ENCODE measurements at regions not wholly inside any gene's neighbourhood (a gene's known extent, or its start where the extent isn't known, plus 50 kb on each side); places are given as distances from the start of the nearest gene placed in this dataset.

- DNase-seq, result peak; percentile 10
Measured at GRCh38 chr4:23237771-23238170, 545.0 kb downstream of the GBA3 start.

GRCh38 chr4:23235628-23236390 lies 543.1 kb downstream of the GBA3 start:
- DNase-seq, result no peak
- in situ Hi-C loops (cut with HindIII; ENCODE audit: low pct_ligation_motif_present, low pct_unique_long_range_greater_than_20kb, low sequenced_read_pairs), result no loop called here

More at GRCh38 chr4:23237771-23238170, 545.0 kb downstream of the GBA3 start:
- in situ Hi-C loops (cut with HindIII; ENCODE audit: low pct_ligation_motif_present, low pct_unique_long_range_greater_than_20kb, low sequenced_read_pairs), result no loop called here

- in situ Hi-C loops (cut with HindIII; ENCODE audit: low pct_ligation_motif_present, low pct_unique_long_range_greater_than_20kb, low sequenced_read_pairs), result no loop called here
Measured at GRCh38 chr4:23234716-23235115, 542.0 kb downstream of the GBA3 start.

GRCh38 chr4:23234018-23234417 lies 541.3 kb downstream of the GBA3 start:
- in situ Hi-C loops (cut with HindIII; ENCODE audit: low pct_ligation_motif_present, low pct_unique_long_range_greater_than_20kb, low sequenced_read_pairs), result no loop called here
- no peak for DNase-seq

More at GRCh38 chr4:23234716-23235115, 542.0 kb downstream of the GBA3 start:
- DNase-seq, result no peak

- no peak for DNase-seq
- in situ Hi-C loops (cut with HindIII; ENCODE audit: low pct_ligation_motif_present, low pct_unique_long_range_greater_than_20kb, low sequenced_read_pairs), result no loop called here
Measured at GRCh38 chr4:23233596-23233995, 540.9 kb downstream of the GBA3 start.

- DNase-seq, result no peak
- in situ Hi-C loops (cut with HindIII; ENCODE audit: low pct_ligation_motif_present, low pct_unique_long_range_greater_than_20kb, low sequenced_read_pairs), result no loop called here
Measured at GRCh38 chr4:23232987-23233386, 540.2 kb downstream of the GBA3 start.

- no peak for DNase-seq
- in situ Hi-C loops (cut with HindIII; ENCODE audit: low pct_ligation_motif_present, low pct_unique_long_range_greater_than_20kb, low sequenced_read_pairs), result no loop called here
Measured at GRCh38 chr4:23225564-23225963, 532.8 kb downstream of the GBA3 start.

GRCh38 chr4:23224684-23225420 lies 532.1 kb downstream of the GBA3 start:
- no peak for DNase-seq
- in situ Hi-C loops (cut with HindIII; ENCODE audit: low pct_ligation_motif_present, low pct_unique_long_range_greater_than_20kb, low sequenced_read_pairs), result no loop called here

- in situ Hi-C loops (cut with HindIII; ENCODE audit: low pct_ligation_motif_present, low pct_unique_long_range_greater_than_20kb, low sequenced_read_pairs), result no loop called here
- no peak for DNase-seq
Measured at GRCh38 chr4:23220911-23221310, 528.2 kb downstream of the GBA3 start.

GRCh38 chr4:23219779-23220408 lies 527.2 kb downstream of the GBA3 start:
- in situ Hi-C loops (cut with HindIII; ENCODE audit: low pct_ligation_motif_present, low pct_unique_long_range_greater_than_20kb, low sequenced_read_pairs), result no loop called here
- no peak for DNase-seq

- in situ Hi-C loops (cut with HindIII; ENCODE audit: low pct_ligation_motif_present, low pct_unique_long_range_greater_than_20kb, low sequenced_read_pairs), result no loop called here
- DNase-seq, result no peak
Measured at GRCh38 chr4:23213198-23213597, 520.5 kb downstream of the GBA3 start.

GRCh38 chr4:23212558-23212957 lies 519.8 kb downstream of the GBA3 start:
- in situ Hi-C loops (cut with HindIII; ENCODE audit: low pct_ligation_motif_present, low pct_unique_long_range_greater_than_20kb, low sequenced_read_pairs), result no loop called here
- no peak for DNase-seq

GRCh38 chr4:23207059-23207458 lies 514.3 kb downstream of the GBA3 start:
- in situ Hi-C loops (cut with HindIII; ENCODE audit: low pct_ligation_motif_present, low pct_unique_long_range_greater_than_20kb, low sequenced_read_pairs), result no loop called here
- DNase-seq, result no peak

- in situ Hi-C loops (cut with HindIII; ENCODE audit: low pct_ligation_motif_present, low pct_unique_long_range_greater_than_20kb, low sequenced_read_pairs), result no loop called here
- DNase-seq, result no peak
Measured at GRCh38 chr4:23202712-23203247, 510.0 kb downstream of the GBA3 start.

- DNase-seq, result no peak
- in situ Hi-C loops (cut with HindIII; ENCODE audit: low pct_ligation_motif_present, low pct_unique_long_range_greater_than_20kb, low sequenced_read_pairs), result no loop called here
Measured at GRCh38 chr4:23194751-23195150, 502.0 kb downstream of the GBA3 start.

- no peak for DNase-seq
- in situ Hi-C loops (cut with HindIII; ENCODE audit: low pct_ligation_motif_present, low pct_unique_long_range_greater_than_20kb, low sequenced_read_pairs), result no loop called here
Measured at GRCh38 chr4:23174179-23174578, 481.4 kb downstream of the GBA3 start.

- no peak for DNase-seq
- in situ Hi-C loops (cut with HindIII; ENCODE audit: low pct_ligation_motif_present, low pct_unique_long_range_greater_than_20kb, low sequenced_read_pairs), result no loop called here
Measured at GRCh38 chr4:23171976-23172375, 479.2 kb downstream of the GBA3 start.

- in situ Hi-C loops (cut with HindIII; ENCODE audit: low pct_ligation_motif_present, low pct_unique_long_range_greater_than_20kb, low sequenced_read_pairs), result no loop called here
- DNase-seq, result no peak
Measured at GRCh38 chr4:23169608-23170311, 477.0 kb downstream of the GBA3 start.

- DNase-seq, result no peak
- in situ Hi-C loops (cut with HindIII; ENCODE audit: low pct_ligation_motif_present, low pct_unique_long_range_greater_than_20kb, low sequenced_read_pairs), result no loop called here
Measured at GRCh38 chr4:23166919-23167318, 474.2 kb downstream of the GBA3 start.
